ENCODE measurements at regions not wholly inside any gene's neighbourhood (a gene's known extent, or its start where the extent isn't known, plus 50 kb on each side); places are given as distances from the start of the nearest gene placed in this dataset.

- DNase-seq (ENCODE audit: low spot score) = no peak
- H3K4me1 Mint-ChIP-seq (ENCODE audit: unreplicated experiment) = peaks cover 6% of the 10 kb centered on the region
- no peak for TF ChIP-seq CTCF (IDR thresholded peaks at IDR 0.05; ENCODE audit: unreplicated experiment)
- H3K4me3 Mint-ChIP-seq (ENCODE audit: unreplicated experiment) = no peak overlapping the region
- H3K9me3 Mint-ChIP-seq (ENCODE audit: unreplicated experiment) = no peaks in the 10 kb centered on the region
- no peaks in the 10 kb centered on the region for H3K36me3 Mint-ChIP-seq (ENCODE audit: low read depth, unreplicated experiment)
- H3K27me3 Mint-ChIP-seq (ENCODE audit: unreplicated experiment) = peaks cover 1% of the 10 kb centered on the region
- no peak overlapping the region for H3K27ac Mint-ChIP-seq (ENCODE audit: unreplicated experiment)
Measured at GRCh38 chr2:173823543-173823939, 141.6 kb downstream of the SP3 start.

- no peaks in the 10 kb centered on the region for H3K36me3 Mint-ChIP-seq (ENCODE audit: low read depth, unreplicated experiment)
- H3K4me3 Mint-ChIP-seq (ENCODE audit: unreplicated experiment) = no peak overlapping the region
- no peaks in the 10 kb centered on the region for H3K27me3 Mint-ChIP-seq (ENCODE audit: unreplicated experiment)
- no peak for DNase-seq (ENCODE audit: low spot score)
- no peaks in the 10 kb centered on the region for H3K9me3 Mint-ChIP-seq (ENCODE audit: unreplicated experiment)
- H3K27ac Mint-ChIP-seq (ENCODE audit: unreplicated experiment) = no peak overlapping the region
- peaks cover 6% of the 10 kb centered on the region for H3K4me1 Mint-ChIP-seq (ENCODE audit: unreplicated experiment)
- TF ChIP-seq CTCF (IDR thresholded peaks at IDR 0.05; ENCODE audit: unreplicated experiment) = no peak
Measured at GRCh38 chr2:173828189-173829142, 136.7 kb downstream of the SP3 start.

GRCh38 chr2:173829727-173830126, 135.4 kb downstream of the SP3 start:
- H3K9me3 Mint-ChIP-seq (ENCODE audit: unreplicated experiment) = no peaks in the 10 kb centered on the region
- no peak for TF ChIP-seq CTCF (IDR thresholded peaks at IDR 0.05; ENCODE audit: unreplicated experiment)
- H3K4me3 Mint-ChIP-seq (ENCODE audit: unreplicated experiment) = no peak overlapping the region
- peaks cover 6% of the 10 kb centered on the region for H3K4me1 Mint-ChIP-seq (ENCODE audit: unreplicated experiment)
- H3K27me3 Mint-ChIP-seq (ENCODE audit: unreplicated experiment) = no peaks in the 10 kb centered on the region
- no peak for DNase-seq (ENCODE audit: low spot score)
- no peak overlapping the region for H3K27ac Mint-ChIP-seq (ENCODE audit: unreplicated experiment)
- no peaks in the 10 kb centered on the region for H3K36me3 Mint-ChIP-seq (ENCODE audit: low read depth, unreplicated experiment)

GRCh38 chr2:173830170-173830569, 135.0 kb downstream of the SP3 start:
- H3K9me3 Mint-ChIP-seq (ENCODE audit: unreplicated experiment) = no peaks in the 10 kb centered on the region
- H3K27ac Mint-ChIP-seq (ENCODE audit: unreplicated experiment) = no peak overlapping the region
- H3K4me1 Mint-ChIP-seq (ENCODE audit: unreplicated experiment) = peaks cover 6% of the 10 kb centered on the region
- TF ChIP-seq CTCF (IDR thresholded peaks at IDR 0.05; ENCODE audit: unreplicated experiment) = no peak
- no peak overlapping the region for H3K4me3 Mint-ChIP-seq (ENCODE audit: unreplicated experiment)
- no peaks in the 10 kb centered on the region for H3K36me3 Mint-ChIP-seq (ENCODE audit: low read depth, unreplicated experiment)
- no peak for DNase-seq (ENCODE audit: low spot score)
- no peaks in the 10 kb centered on the region for H3K27me3 Mint-ChIP-seq (ENCODE audit: unreplicated experiment)

All from endothelial cell (in vitro differentiated cells).